Uterus (tissue), 3 donors: ENCODE measurements at regions not wholly inside any gene's neighbourhood (a gene's known extent, or its start where the extent isn't known, plus 50 kb on each side); places are given as distances from the start of the nearest gene placed in this dataset.

ENCODE experiments used
- DNase-seq, 2 donors: peaks; one replicate each; pipeline ENCODE4 v3.0.0-alpha.2; 2019 to 2020
- H3K27ac ChIP-seq, 2 donors: fragments of 200-600 bp; sonication (generic); 1 replicate in 1 of 2; 2 replicates in 1 of 2; pipeline ENCODE4 v1.5.1; 2016 to 2018
- H3K27me3 ChIP-seq, 2 donors: fragments of 200-600 bp; sonication (generic); one replicate each; pipeline ENCODE4 v1.5.1; 2018 to 2019; ENCODE audit warnings: control low read depth in 1 of 2
- H3K36me3 ChIP-seq, 2 donors: fragments of 200-600 bp; sonication (generic); one replicate each; pipeline ENCODE4 v1.5.1; 2019; ENCODE audit warnings: control low read depth in 1 of 2
- H3K4me1 ChIP-seq, 2 donors: fragments of 200-600 bp; sonication (generic); one replicate each; pipeline ENCODE4 v1.5.1; 2018 to 2019; ENCODE audit warnings: control low read depth in 1 of 2
- H3K4me3 ChIP-seq, 2 donors: fragments of 200-600 bp; sonication (generic); 1 replicate in 1 of 2; 2 replicates in 1 of 2; pipeline ENCODE4 v1.5.1; 2018 to 2019; ENCODE audit warnings: mild to moderate bottlenecking in 1 of 2
- H3K9me3 ChIP-seq, 2 donors: fragments of 200-600 bp; sonication (generic); one replicate each; pipeline ENCODE4 v1.5.1; 2019; ENCODE audit warnings: control low read depth in 1 of 2
- POLR2A ChIP-seq, 2 donors: fragments of 450-650 bp; IDR thresholded peaks; one replicate each; pipeline ENCODE4 v1.6.1; 2016; ENCODE audit warnings: antibody characterized with exemption in 2 of 2, mild to moderate bottlenecking in 1 of 2, moderate library complexity in 1 of 2
- intact Hi-C: fragments of 100-400 bp; cut with DNase I; formaldehyde crosslinking; loops from one replicate; pipeline ENCODE4 v1.15.1; 2023; ENCODE audit warnings: low total_unique reads
- TF ChIP-seq, protein P1 (sequence below), 4 experiments: fragments of 200-600 bp in 2 of 4; fragments of 450-650 bp in 2 of 4; sonication (generic) in 2 of 4; IDR thresholded peaks; one replicate each; pipeline ENCODE4 v1.5.1; 2016 to 2019; ENCODE audit warnings: antibody characterized with exemption in 4 of 4, mild to moderate bottlenecking in 2 of 4, moderate library complexity in 1 of 4
- donor health status: DM: yes; HTN: yes; CAD: no.

DNA sequence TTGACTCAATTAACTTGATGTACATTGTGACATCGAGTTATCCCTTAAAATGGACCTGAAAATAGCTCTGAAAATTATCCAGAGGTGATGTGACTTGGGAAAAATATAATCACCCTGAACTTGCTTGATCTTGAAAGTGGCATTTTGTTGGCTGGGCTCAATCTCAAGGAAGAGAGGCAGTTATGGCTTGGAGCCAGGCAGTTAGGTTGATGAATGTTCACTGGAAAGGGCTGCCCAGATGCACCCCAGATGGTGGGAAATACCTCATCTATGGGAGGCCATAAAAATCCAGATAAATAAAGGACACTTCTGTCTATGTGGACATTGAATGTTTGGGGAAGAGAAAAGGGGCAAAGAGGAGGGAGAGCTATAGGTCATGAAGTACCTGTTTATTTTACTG lies 55.7 kb upstream of the OR5AN1 start:
- no peak overlapping the region for H3K27ac ChIP-seq
- H3K9me3 ChIP-seq = no peaks in the 10 kb centered on the region
- H3K27me3 ChIP-seq = no peaks in the 10 kb centered on the region
- H3K4me3 ChIP-seq = no peak overlapping the region
- no peak for DNase-seq
- TF ChIP-seq POLR2A (IDR thresholded peaks at IDR 0.05) = no peak
- TF ChIP-seq, protein P1, sequence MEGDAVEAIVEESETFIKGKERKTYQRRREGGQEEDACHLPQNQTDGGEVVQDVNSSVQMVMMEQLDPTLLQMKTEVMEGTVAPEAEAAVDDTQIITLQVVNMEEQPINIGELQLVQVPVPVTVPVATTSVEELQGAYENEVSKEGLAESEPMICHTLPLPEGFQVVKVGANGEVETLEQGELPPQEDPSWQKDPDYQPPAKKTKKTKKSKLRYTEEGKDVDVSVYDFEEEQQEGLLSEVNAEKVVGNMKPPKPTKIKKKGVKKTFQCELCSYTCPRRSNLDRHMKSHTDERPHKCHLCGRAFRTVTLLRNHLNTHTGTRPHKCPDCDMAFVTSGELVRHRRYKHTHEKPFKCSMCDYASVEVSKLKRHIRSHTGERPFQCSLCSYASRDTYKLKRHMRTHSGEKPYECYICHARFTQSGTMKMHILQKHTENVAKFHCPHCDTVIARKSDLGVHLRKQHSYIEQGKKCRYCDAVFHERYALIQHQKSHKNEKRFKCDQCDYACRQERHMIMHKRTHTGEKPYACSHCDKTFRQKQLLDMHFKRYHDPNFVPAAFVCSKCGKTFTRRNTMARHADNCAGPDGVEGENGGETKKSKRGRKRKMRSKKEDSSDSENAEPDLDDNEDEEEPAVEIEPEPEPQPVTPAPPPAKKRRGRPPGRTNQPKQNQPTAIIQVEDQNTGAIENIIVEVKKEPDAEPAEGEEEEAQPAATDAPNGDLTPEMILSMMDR (IDR thresholded peaks at IDR 0.05) = no peak
- no peaks in the 10 kb centered on the region for H3K4me1 ChIP-seq
- intact Hi-C loops = no loop called here
- no peaks in the 10 kb centered on the region for H3K36me3 ChIP-seq

- DNase-seq = no peak
- H3K4me1 ChIP-seq = no peaks in the 10 kb centered on the region
- H3K27ac ChIP-seq = no peak overlapping the region
- intact Hi-C loops = no loop called here
- no peaks in the 10 kb centered on the region for H3K27me3 ChIP-seq
- no peaks in the 10 kb centered on the region for H3K9me3 ChIP-seq
- H3K36me3 ChIP-seq = no peaks in the 10 kb centered on the region
- TF ChIP-seq POLR2A (IDR thresholded peaks at IDR 0.05) = no peak
- TF ChIP-seq, protein P1 (IDR thresholded peaks at IDR 0.05) = no peak
- H3K4me3 ChIP-seq = no peak overlapping the region
Measured at GRCh38 chr11:59295435-59295834, 63.3 kb upstream of the OR5AN1 start.

DNA sequence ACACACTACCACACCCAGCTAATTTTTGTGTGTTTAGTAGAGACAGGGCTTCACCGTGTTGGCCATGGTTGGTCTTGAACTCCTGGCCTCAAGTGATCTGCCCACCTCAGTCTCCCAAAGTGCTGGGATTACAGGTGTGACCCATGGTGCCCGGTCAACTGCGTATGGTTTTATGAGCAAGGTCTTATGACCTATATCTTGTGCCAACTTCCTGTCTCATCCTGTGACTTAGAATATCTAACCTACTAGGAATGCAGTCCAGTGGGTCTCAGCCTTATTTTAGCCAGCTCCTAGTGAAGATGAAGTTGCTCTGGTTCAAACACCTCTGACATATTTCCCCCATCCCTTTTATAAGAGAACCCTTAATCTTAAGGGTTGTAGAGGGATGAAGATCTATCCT lies 66.1 kb upstream of the OR5AN1 start:
- H3K36me3 ChIP-seq = no peaks in the 10 kb centered on the region
- H3K4me3 ChIP-seq = no peak overlapping the region
- no peaks in the 10 kb centered on the region for H3K27me3 ChIP-seq
- no peak for DNase-seq
- H3K27ac ChIP-seq = no peak overlapping the region
- no peak for TF ChIP-seq POLR2A (IDR thresholded peaks at IDR 0.05)
- TF ChIP-seq, protein P1 (IDR thresholded peaks at IDR 0.05) = no peak
- no peaks in the 10 kb centered on the region for H3K4me1 ChIP-seq
- intact Hi-C loops = no loop called here
- no peaks in the 10 kb centered on the region for H3K9me3 ChIP-seq

- no peaks in the 10 kb centered on the region for H3K36me3 ChIP-seq
- H3K4me1 ChIP-seq = no peaks in the 10 kb centered on the region
- H3K27me3 ChIP-seq = no peaks in the 10 kb centered on the region
- H3K9me3 ChIP-seq = no peaks in the 10 kb centered on the region
- no peak for TF ChIP-seq POLR2A (IDR thresholded peaks at IDR 0.05)
- TF ChIP-seq, protein P1 (IDR thresholded peaks at IDR 0.05) = no peak
- no peak overlapping the region for H3K4me3 ChIP-seq
- intact Hi-C loops = no loop called here
- H3K27ac ChIP-seq = no peak overlapping the region
- DNase-seq = no peak
Measured at GRCh38 chr11:59291228-59291627, 67.5 kb upstream of the OR5AN1 start.

- no peaks in the 10 kb centered on the region for H3K9me3 ChIP-seq
- no peaks in the 10 kb centered on the region for H3K36me3 ChIP-seq
- H3K27ac ChIP-seq = no peak overlapping the region
- H3K4me1 ChIP-seq = no peaks in the 10 kb centered on the region
- TF ChIP-seq POLR2A (IDR thresholded peaks at IDR 0.05) = no peak
- TF ChIP-seq, protein P1 (IDR thresholded peaks at IDR 0.05) = no peak
- intact Hi-C loops = loop anchor here (10.0 kb wide), 1 partner anchor 115 kb away; the partner anchor contains the start of gene DTX4
- DNase-seq = no peak
- no peak overlapping the region for H3K4me3 ChIP-seq
- no peaks in the 10 kb centered on the region for H3K27me3 ChIP-seq
Measured at GRCh38 chr11:59289356-59290181, 69.1 kb upstream of the OR5AN1 start.
